NCI-H1930 (cell line): ENCODE measurements at regions not wholly inside any gene's neighbourhood (a gene's known extent, or its start where the extent isn't known, plus 50 kb on each side); places are given as distances from the start of the nearest gene placed in this dataset.

ENCODE experiments used
- DNase-seq, 2 experiments: peaks; one replicate each; lab custom pipeline; 2025; lab: John Stamatoyannopoulos, UW

DNA sequence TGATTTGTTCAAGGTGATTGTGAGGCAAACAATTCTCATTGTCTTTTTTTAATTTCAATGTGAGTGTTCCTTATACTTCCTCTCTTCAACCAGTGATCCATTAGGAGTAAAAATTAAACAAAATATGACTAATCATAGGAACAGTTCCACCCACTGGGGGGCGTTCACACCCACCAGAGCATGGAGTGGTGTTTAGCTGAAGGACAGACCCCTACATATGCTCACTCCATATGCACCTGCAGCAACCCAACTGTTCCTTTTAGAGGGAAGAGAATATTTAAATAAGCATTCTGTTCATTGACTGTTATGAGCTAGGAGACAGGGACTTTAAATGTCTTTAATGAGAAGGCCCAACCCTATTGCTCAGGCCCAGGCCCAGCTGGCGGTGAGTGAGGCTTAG is 78.7 kb upstream of the DRD2 start:
- DNase-seq, result no peak

DNA sequence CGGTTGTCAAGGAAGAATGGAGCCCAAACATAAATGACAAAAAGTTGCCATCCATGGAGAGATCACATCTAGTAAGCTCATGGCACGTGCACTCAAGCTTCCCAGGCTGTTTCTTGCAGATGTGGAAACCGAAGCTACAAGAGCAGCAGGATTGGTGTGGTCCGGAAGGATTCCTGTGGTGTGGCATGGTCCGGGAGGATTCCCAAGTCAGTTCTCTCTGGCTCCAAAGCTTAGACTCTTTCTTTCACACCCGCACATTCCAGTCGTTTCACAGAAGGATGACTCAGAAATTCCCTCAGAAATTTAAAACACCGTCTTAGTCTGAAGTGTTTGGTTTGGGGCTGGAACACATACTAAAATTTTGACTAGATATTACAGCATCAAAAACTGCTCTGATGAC is 78.0 kb upstream of the DRD2 start:
- no peak for DNase-seq

DNA sequence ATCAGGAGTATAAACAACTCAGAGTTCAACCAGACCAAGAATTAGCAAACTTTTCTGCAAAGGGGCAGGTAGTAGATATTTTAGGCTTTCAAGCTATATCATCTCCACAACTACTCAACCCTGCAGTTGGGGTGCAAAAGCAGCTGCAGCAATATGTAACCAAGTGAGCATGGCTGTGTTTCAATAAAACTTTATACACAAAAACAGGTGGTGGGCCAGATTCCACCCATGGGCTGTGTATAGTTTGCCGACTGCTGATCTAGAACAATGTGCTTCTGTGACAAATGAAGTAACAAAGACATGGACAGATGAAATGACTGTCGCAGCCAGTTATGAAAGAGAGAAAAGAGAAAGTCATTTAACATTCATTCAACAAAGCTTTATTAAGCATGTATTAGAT is 77.1 kb upstream of the DRD2 start:
- no peak for DNase-seq

DNA sequence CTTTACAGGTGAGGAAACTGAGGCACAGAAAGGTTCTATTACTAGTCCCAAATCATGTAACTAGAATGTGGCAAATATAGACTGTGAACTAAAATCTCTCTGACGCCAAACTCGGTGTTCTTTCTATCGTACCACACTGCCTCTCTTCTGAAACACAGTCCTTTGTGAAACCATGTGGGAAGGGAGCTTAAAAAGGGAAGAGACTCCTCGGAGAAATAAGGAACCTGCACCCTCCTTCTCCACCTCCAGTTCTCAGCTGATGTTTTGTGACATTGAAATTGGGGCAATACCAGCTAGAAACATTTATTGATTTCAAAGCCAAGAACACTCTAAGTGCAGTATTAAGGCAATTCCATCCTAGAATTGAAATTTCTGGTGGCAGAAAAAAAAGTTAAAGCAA is 76.4 kb upstream of the DRD2 start:
- DNase-seq, result no peak

DNA sequence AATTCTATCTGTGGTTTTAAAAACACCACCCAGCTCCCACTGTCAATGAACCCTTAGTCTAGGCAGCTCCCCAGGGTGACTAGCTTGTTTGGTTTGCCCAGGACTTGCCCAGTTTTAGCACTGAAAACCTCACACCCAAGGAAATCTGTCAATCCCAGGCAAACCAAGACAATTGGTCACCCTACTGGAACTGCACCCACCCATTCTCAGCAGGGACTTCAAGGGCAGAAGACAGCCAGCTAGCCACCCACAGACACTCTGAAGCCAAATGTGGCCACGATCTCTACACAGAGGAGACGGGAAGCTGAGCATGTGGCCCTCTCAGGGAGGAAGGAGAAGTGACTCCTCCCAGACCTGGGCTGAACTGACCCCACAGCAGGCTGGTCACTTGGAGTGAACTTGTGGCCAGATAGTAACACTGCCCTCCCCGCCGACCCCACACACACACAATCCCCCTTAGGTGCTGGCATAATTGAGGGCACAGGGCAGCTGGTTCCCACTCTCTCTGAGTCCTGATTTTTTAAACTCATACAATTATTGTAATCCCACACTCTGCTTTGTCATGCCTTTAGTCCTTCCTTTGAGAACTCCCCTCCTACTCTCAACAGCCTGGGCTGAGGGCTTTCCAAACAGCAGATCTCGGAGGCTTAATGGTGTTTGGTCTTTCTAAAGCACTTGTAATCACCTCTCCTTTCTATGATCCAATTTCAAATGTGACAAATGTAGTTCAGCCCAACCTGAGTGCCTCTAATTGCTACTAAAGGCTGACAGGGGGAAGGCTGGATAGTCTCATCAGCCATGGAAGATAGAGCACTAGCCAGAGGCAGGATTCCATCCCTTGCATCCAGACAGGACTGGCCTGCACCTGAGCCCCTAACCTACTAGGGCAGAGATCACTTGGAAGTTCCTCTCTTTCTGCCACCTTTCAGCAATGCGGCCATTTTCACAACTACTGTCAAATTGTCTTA is 74.7 kb upstream of the DRD2 start:
- no peak for DNase-seq

DNA sequence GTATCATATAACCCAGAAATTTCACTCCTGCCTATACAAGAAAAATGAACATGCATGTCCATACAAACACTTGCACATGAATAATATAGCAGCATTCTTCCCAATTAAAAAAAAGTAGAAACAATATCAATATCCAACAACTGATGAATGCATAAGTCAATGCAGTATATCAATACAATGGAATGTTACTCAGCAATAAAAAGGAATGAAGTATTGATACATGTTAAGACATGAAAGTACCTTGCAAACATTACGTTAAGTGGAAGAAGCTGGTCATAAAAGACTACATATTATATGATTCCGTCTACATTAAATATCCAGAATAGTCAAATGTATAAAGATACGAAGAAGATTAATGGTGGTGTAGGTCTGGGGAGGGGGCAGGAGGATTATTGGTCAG is 73.9 kb upstream of the DRD2 start:
- no peak for DNase-seq

DNA sequence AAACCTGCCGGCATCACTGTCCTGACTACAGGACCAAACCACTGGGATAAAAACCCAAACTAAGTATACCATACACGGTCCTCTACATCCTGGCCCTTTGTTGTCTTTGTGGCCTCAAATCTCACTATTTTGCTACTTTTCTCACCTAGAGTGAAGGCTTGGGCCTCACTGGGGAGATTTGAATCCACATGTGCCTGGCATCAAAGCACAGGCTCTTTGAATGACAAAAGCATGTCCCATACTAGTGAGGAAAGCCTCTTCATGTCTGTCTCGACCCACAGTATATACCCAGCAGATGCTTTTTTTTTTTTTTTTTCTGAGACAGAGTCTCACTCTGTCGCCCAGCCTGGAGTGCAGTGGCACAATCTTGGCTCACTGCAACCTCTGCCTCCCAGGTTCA is 72.5 kb upstream of the DRD2 start:
- no peak for DNase-seq

DNA sequence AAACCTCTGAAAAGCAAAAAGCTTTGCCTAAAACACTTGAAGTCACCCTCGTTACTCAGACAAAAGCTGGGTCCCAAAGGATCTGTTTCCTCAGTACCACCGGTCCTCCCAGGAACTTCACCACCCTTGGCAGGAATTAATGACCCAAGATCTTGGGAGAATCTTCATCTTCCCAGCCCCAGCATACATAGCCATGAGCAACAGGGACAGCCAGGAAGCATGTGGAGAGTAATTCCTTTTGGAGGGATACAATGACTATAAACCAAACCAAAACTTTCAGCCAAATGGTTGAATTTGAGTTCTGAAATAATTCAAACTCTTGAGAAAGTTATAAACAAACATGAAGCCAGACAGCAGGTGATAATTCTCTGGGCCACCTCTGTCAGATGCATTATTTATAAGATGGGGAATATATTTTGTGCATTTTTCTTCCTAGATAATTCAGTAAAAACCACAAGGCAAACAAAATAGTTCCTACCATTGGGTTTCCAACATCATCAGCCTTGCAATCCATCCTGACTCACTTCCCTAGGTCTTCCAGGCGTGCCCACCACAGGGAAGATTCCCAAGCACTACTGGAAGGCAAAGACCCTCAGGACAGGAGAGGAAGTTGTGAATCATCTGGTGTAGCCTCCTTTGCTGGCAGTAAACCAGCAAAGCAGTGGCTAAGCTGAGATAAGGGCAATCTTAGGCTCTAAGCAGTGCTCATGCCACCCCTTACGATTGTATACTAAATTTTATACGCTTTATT is 71.7 kb upstream of the DRD2 start:
- no peak for DNase-seq

DNA sequence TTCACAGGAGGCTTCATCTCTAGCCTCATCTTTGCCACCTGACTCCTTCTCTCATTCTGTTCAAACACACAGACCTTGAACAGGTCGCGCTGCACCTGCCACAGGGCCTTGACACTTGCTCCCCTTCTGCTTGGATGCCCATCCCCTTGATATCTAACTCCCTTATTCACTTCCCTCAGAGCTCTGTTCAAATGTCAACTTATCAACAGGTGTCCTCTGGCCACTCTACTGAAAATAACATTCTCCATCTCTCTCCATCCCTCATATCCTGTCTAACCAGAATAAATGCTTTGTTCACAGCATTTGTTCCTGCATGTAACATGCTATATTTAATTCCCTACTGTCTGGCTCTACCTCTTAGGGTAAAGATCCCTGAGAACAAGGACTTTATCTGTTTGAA is 67.2 kb upstream of the DRD2 start:
- no peak for DNase-seq

DNA sequence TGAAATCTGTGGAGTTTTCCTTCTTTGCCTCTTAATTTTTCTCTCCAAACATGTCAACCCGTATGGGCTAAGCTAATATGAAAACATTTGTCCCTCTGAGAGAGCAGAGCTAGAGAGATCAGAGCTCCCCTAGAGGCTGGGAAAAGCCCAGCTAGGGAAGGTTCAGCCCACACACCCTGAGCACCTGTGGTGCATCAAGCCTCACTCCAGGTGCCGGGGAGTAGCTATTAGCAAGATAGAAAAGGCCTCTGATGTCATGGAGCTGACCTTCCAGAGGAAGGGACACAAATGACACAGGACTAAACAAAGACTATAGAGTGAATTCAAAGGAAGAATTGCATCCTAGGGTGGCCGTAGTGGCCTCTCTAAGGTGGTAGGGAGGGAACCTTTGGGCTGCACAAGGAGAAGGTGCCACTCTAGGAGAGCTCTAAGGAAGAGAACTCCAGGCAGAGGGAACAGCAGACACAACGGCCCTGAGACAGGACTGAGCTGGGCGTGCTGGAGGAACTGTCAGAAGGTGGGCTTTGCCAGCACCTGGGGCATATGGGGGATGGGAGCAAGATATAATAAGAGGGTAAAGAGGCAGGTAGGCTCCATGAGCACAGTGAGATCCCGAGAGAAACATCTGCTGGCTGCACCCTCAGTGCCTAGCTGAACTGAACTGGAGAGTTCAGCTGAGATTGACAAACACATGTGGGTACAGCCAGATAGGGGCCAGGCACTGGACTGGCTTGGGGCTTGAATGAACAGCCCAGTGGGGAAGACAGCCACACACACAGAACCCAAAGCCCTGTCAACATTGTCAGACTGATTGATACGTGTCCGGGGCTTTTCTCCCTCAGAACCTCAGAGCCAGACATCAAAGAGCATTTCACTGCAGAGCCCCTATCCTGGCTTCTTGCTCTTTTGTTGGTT is 65.5 kb upstream of the DRD2 start:
- DNase-seq, result no peak

DNA sequence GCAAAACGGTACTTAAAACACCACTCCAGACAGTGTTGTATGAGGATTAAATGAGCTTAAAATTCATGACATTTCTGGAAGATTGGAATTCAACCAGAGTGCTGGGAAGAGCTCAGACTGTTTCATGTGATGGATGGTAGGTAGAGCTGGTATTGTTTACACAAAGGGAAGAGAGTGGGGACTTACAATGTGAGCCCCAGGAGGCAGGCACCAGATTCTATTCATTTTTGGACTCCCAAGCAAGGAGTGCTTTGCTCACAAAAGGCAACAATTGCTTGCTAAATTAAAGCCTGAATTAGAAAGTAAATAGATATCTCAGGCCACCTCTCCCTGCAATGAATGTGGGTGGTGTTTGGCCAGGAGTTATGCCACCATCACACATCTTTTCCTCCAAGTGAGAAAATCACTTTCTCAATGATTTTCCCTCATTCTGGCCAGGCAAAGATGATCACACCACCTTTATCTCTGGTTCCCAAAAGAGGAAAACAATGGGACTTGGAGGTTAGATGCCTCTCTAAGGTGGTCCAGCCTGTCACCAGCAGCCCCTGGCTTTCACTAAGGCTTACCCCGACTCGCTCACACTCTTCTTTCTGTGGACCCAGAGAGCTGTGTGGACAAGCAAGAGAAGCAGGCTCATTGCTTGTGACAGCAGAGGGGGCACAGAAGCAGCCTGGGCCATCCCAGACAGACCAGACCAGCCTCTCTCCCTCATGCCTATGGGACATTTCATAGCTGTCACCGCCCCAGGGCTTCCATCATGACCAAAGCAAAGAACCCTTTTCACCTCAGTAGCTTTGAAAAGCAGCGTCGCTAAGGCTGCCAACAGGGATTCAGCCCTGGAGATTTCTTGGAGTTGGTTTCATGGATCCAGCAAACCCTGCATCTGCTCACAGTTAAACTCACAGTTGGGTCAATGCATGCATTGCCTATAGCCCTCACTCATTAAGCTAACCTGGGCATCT is 63.5 kb upstream of the DRD2 start:
- DNase-seq, result no peak

DNA sequence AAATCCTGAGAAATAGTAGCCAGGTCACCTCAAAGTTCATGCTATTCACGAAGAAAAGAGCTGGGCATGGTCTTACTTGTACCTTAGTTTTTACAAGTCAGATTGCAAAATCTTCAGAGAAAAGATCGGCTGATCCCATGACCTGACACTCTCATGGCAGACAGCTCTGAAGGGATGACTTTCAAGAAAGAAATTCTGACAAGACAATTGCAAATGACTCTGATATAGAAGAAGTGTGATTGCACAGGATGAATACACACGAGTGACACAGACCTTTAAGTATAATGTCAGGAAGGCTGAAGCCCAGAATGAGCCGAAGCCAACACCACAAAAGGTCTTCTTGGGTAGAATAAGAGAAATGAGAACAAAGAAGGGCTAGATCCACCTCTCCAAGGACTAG is 59.4 kb upstream of the DRD2 start:
- DNase-seq, result no peak

DNA sequence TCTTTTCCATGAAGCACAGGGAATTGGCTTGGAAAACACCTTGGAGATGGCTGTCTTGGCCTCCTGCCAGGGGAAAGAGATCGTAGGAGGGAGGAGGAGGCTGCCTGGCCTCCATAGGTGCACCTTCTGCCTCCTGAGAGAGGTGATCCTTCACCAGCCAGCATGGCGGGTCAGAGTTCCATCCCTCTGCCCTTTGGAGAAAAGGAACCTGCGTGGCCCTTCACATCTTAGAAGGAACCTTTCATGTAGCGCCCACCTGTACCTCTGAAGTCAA is 58.2 kb upstream of the DRD2 start:
- no peak for DNase-seq

DNA sequence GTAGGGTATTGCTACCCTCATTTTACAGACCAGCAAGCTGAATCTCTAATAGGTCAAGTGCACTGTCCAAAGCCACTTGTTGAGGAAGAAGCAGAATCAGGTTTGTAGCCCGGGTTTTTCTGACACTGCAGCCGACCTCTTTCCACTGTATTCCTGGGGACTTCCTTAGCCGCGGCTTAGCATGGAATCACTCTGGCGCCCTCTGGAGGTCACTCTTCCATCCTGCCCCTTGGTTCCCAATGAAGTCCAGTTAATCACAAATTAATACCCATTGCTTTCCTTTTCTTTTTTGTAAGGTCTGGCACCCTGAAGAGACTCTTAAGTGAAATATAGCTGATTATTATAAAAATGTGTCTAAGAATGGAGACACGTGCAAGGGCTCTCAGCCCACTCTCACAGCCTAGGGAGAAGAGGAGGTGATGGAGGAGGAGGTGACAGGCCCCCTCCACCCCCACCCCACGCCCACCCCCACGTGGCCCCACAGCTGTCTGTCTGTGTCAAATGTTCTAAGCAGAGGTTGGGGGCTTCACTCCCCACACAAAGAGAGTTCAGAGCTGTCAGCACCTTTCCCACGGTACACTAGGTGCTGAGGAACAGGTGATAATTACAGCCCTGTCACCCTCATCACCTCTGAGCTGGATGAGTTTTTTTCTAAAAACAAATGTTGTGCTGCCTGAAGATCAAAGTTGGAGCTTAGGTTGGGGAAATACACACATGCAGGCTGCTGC is 57.7 kb upstream of the DRD2 start:
- DNase-seq, result peak; percentile 48 to 69

DNA sequence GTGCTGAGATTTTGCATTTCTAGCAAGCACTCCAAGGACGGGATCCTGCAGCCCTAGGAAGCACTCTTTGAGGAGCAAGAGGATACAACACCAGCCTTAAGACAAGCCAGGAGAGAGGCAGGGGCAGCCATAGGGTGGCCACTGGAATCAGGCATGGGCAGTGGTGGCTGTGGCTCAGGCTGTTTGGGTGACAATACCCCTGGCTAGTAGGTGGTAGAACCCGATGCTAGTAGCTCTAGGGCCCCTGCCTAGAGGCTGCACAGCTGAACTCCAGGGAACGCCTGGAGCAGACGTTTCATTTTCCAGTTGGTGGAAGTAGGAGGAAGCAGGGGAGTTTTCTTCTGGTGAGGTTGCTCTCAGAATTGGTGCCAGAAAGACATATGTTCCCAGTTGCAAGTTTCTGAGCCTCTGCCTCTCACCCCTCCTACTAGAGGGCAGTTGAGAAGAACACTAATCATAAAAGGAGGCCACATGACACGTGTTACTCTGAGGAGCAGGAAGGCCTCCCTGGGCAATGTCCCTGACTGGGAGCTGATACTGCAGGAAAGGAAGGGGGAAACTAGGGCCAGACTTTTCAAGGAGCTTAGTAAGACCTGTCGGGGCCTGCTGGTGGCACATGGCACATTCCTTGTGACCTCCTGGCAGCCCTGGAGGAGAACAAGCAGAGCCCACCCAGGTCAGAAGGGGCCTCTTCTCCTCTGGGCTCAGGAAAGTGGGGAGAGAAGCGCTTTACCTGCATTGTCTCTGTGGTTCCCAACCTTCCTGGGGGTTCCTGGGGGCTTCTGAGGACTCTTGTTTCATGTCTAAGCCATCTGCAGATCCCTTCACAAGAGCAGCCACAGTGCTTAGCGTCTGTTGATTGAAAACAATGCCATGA is 56.6 kb upstream of the DRD2 start:
- no peak for DNase-seq

DNA sequence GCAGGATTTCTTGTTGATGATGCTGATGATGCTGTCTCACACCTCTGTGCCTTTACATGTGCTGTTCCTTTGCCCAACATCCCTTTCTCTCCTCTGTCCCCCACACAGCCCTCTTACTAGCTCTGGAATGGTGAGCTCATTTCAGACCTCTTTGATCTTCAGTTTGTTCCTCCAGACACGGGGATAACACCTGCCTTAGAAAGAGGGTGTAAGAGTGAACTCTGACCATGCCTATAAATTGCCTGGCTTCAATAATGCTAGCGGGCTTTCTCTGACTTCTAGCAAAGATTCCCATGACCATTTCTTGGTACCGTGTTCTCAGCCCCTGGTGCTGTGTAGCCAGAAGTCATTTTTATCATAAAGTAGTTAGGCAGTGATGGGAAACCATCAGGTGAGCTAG is 55.9 kb upstream of the DRD2 start:
- DNase-seq, result no peak

DNA sequence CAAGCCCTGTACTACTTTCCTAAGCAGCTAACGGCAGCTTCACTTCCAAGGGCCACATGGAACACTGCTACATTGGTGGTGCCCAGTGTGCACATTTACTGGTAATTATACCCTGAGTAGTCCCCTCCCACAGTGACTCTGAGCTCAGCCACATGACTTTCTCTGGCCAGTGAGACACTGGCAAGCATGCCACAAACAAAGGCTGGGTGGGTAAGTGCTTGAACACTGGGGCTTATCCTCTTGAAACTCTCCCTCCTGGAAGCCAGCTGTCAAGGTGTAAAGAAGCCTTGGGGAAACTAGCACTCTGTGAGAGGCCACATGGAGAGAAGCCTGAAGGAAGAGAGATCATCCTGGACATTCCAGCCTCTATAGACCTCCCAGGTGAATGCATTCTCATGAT is 54.4 kb upstream of the DRD2 start:
- DNase-seq, result no peak

DNA sequence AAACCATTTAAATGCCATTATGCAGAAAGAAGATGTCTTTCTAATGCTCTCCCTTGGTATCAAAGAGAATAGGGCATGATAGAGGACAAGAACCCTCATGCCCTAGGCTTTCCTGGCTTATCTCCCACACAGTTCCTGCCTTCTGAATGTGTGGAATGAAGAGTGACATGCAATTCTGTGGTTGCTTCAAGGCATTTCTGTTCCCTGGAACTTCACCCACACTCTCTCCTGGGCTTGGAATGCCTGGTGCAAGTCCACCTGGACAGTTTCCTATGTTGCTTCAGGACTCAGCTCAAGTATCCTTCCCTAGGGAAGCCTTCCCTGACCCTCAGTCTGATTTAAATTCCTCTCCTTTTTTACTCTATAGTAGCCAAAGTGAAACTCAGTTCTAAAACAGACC is 53.8 kb upstream of the DRD2 start:
- no peak for DNase-seq

DNA sequence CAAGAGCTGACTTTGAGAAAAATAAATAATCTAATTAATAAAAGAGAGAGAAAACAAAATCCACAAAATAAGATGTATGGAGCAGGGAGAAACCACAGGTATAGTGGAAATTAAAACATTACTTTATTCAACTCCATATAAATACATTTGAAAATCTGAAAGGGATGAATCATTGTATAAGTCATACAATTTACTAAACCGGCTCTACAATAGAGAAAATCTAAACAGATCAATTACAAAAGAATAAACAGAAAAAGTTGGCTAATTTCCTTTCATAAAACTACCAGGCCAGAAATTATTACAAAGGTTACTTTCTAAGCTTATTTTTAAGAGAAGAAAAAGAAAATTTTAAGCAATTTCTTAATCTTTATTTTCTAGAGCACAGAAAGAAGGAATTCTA is 51.3 kb upstream of the DRD2 start:
- no peak for DNase-seq
